K562 (cell line): ENCODE measurements at regions not wholly inside any gene's neighbourhood (a gene's known extent, or its start where the extent isn't known, plus 50 kb on each side); places are given as distances from the start of the nearest gene placed in this dataset.

Experiments used
- ATAC-seq: fragments of 200-7000 bp; cut with Tn5 transposase; 3 replicates; pipeline ENCODE4 v1.9.1; 2020; ENCODE audit warnings: moderate library complexity
- BruUV-seq: library from RNA; stranded (reverse); fragments of 400-500 nt; replicated peaks from 2 replicates; lab custom pipeline; 2021; lab: Mats Ljungman, UMichigan
- CTCF ChIA-PET: fragments of 300-600 bp; formaldehyde crosslinking; extraction: SDS; loops from one replicate; lab custom pipeline; 2021; ENCODE audit warnings: low intra/inter-chr PET ratio; lab: Yijun Ruan, JAX
- POLR2A ChIA-PET: fragments of 300-600, 350-650 bp; sonication (Branson Sonifier 250); formaldehyde crosslinking; extraction: SDS; loops from one replicate; lab custom pipeline; 2021; ENCODE audit warnings: antibody characterized with exemption, inconsistent platforms; lab: Yijun Ruan, JAX
- DNase-seq, 4 experiments: peaks; one replicate each; pipeline versions ENCODE4 v3.0.0 to v3.0.0-alpha.2; 2011 to 2018; ENCODE audit warnings: low spot score in 3 of 4, mixed read lengths in 3 of 4; ENCODE audit errors: extremely low read depth in 1 of 4
- FAIRE-seq: peaks from 2 replicates; lab custom pipeline; 2011; peaks lifted over from hg19 to GRCh38; lab: Jason Lieb, UNC
- H2AFZ ChIP-seq: 2 replicates; pipeline ENCODE4 v1.6.0; 2011; ENCODE audit warnings: low read depth, low read length, control low read depth, inconsistent platforms
- H3K27ac ChIP-seq: fragments of 200-600 bp; 3 replicates; pipeline ENCODE4 v1.8.0; 2011; ENCODE audit warnings: low read depth, mild to moderate bottlenecking, control low read depth, inconsistent platforms, low read length, moderate library complexity, mixed read lengths; ENCODE audit errors: extremely low read depth
- H3K27me3 ChIP-seq, 2 experiments: fragments of 300-600 bp in 1 of 2; 2 replicates in 1 of 2; 3 replicates in 1 of 2; pipeline versions ENCODE4 v1.6.0 to v1.8.0; 2011; ENCODE audit warnings: inconsistent platforms in 2 of 2, low read length in 2 of 2, mild to moderate bottlenecking in 1 of 2, mixed read lengths in 1 of 2, moderate library complexity in 1 of 2; ENCODE audit not compliant: control insufficient read depth in 2 of 2, insufficient read depth in 2 of 2
- H3K36me3 ChIP-seq: fragments of 300-600 bp; 3 replicates; pipeline ENCODE4 v1.8.0; 2011; ENCODE audit warnings: mild to moderate bottlenecking, low read length, inconsistent platforms; ENCODE audit not compliant: control insufficient read depth, insufficient read depth
- H3K4me1 ChIP-seq, 2 experiments: fragments of 200-600 bp in 1 of 2; replicated peaks in 1 of 2; 2 replicates in 1 of 2; 3 replicates in 1 of 2; pipeline versions ENCODE4 v1.5.1 to v1.8.0; 2011; ENCODE audit warnings: inconsistent platforms in 2 of 2, low read length in 2 of 2, mild to moderate bottlenecking in 1 of 2, mixed read lengths in 1 of 2, moderate library complexity in 1 of 2; ENCODE audit not compliant: control insufficient read depth in 2 of 2, insufficient read depth in 2 of 2
- H3K4me2 ChIP-seq: 2 replicates; pipeline ENCODE4 v1.6.1; 2011; ENCODE audit warnings: low read length, control low read depth, inconsistent platforms, mixed read lengths; ENCODE audit not compliant: insufficient read depth
- H3K4me3 ChIP-seq: fragments of 200-600 bp; sonication (generic), shearing (Covaris generic); 2 replicates; pipeline ENCODE4 v1.5.1; 2016; ENCODE audit warnings: control low read depth, inconsistent platforms
- H3K79me2 ChIP-seq: fragments of 200-600 bp; 3 replicates; pipeline ENCODE4 v1.8.0; 2011; ENCODE audit warnings: low read length, inconsistent platforms; ENCODE audit not compliant: control insufficient read depth, insufficient read depth
- H3K9ac ChIP-seq, 2 experiments: 2 replicates each; pipeline versions ENCODE4 v1.6.0 to v1.6.1; 2011; ENCODE audit warnings: low read depth in 2 of 2, low read length in 2 of 2, control low read depth in 1 of 2, inconsistent platforms in 1 of 2, mild to moderate bottlenecking in 1 of 2, mixed read lengths in 1 of 2; ENCODE audit not compliant: insufficient read depth in 1 of 2
- H3K9me1 ChIP-seq: one replicate; pipeline ENCODE4 v1.6.0; 2011; ENCODE audit warnings: inconsistent platforms, mild to moderate bottlenecking, low read length, moderate library complexity; ENCODE audit not compliant: control insufficient read depth, insufficient read depth
- H3K9me3 ChIP-seq: replicated peaks from 2 replicates; pipeline ENCODE4 v1.5.1; 2011; ENCODE audit warnings: low read depth, low read length, inconsistent platforms; ENCODE audit not compliant: control insufficient read depth, insufficient read depth
- H4K20me1 ChIP-seq: replicated peaks from 2 replicates; pipeline ENCODE4 v1.6.1; 2011; ENCODE audit warnings: low read length, inconsistent platforms, mixed read lengths; ENCODE audit not compliant: control insufficient read depth, insufficient read depth
- MTA3 ChIP-seq: fragments of 450-650 bp; formaldehyde crosslinking; IDR thresholded peaks from 2 replicates; pipeline ENCODE4 v1.6.1; 2017; ENCODE audit warnings: mild to moderate bottlenecking, borderline replicate concordance
- NCOA1 ChIP-seq: fragments of 450-650 bp; IDR thresholded peaks from 2 replicates; pipeline ENCODE4 v1.6.1; 2016; ENCODE audit warnings: low read depth
- RAD21 ChIP-seq, 2 experiments: fragments of 250-450 bp in 1 of 2; fragments of 450-650 bp in 1 of 2; sonication (Bioruptor Pico) in 1 of 2; formaldehyde crosslinking in 1 of 2; IDR thresholded peaks in 1 of 2; conservative IDR thresholded peaks in 1 of 2; 2 replicates each; pipeline versions ENCODE4 v1.4.0 to v1.8.0; 2020 to 2022; ENCODE audit warnings: mild to moderate bottlenecking in 2 of 2, moderate library complexity in 1 of 2
- SMC3 ChIP-seq: conservative IDR thresholded peaks from 2 replicates; pipeline ENCODE4 v1.6.1; 2011; ENCODE audit warnings: low read depth, low read length, improper control_type of control experiment; ENCODE audit not compliant: insufficient read depth
- ZNF717 ChIP-seq: fragments of 250-450 bp; sonication (Bioruptor Pico); IDR thresholded peaks from 2 replicates; pipeline ENCODE4 v1.5.0; 2021
- whole genome bisulfite sequencing: fragments of 100-300 bp; shearing (Covaris generic); methylation state at CpG from one replicate; pipeline ENCODE4 v1.1.6; 2016; ENCODE audit warnings: low coverage, mixed read lengths; ENCODE audit not compliant: insufficient coverage; ENCODE audit errors: missing lambda C conversion rate; 5-methylcytosine and 5-hydroxymethylcytosine counted together
- in situ Hi-C: fragments of 300-500 bp; cut with MboI; formaldehyde crosslinking; loops from 4 replicates; pipeline ENCODE4 v1.15.0; 2018; ENCODE audit warnings: inconsistent platforms, mixed read lengths
- intact Hi-C: fragments of 100-400 bp; cut with micrococcal nuclease; formaldehyde crosslinking; loops from 2 replicates; pipeline ENCODE4 v1.14.2; 2022
- TF ChIP-seq, protein P1 (sequence below): IDR thresholded peaks from 2 replicates; pipeline ENCODE4 v1.6.1; 2011; ENCODE audit warnings: borderline replicate concordance, low read depth, mild to moderate bottlenecking, moderate library complexity, low read length; ENCODE audit not compliant: insufficient read depth, poor library complexity, severe bottlenecking
- TF ChIP-seq, protein P2 (sequence below), 3 experiments: IDR thresholded peaks in 2 of 3; conservative IDR thresholded peaks in 1 of 3; 2 replicates each; pipeline ENCODE4 v1.5.1; 2011 to 2012; ENCODE audit warnings: low read length in 3 of 3, mild to moderate bottlenecking in 3 of 3, control low read depth in 2 of 3, improper control_type of control experiment in 1 of 3, inconsistent platforms in 1 of 3, low read depth in 1 of 3, mixed read lengths in 1 of 3, moderate library complexity in 1 of 3; ENCODE audit not compliant: insufficient read depth in 2 of 3

DNA sequence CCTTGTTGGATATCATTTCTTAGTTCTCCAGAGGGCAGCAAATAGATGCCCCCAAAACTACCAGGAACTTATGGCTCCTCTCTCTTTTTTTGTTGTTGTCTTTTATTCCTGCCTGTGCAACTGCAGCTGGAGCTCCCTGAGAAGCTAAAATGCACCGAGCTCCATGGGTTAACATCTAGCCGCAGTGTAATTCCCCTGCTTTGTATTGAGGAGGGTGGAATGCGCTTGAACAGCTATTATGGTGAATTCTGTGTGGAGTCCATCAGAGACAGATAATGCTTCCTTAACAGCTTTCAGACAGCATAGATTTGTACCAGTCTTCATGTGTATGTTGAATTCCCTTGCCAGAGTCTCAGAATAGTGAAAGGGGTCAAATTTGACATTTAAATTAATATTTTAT is 475.2 kb upstream of the FRG2C start (continued):
- TF ChIP-seq, protein P1, sequence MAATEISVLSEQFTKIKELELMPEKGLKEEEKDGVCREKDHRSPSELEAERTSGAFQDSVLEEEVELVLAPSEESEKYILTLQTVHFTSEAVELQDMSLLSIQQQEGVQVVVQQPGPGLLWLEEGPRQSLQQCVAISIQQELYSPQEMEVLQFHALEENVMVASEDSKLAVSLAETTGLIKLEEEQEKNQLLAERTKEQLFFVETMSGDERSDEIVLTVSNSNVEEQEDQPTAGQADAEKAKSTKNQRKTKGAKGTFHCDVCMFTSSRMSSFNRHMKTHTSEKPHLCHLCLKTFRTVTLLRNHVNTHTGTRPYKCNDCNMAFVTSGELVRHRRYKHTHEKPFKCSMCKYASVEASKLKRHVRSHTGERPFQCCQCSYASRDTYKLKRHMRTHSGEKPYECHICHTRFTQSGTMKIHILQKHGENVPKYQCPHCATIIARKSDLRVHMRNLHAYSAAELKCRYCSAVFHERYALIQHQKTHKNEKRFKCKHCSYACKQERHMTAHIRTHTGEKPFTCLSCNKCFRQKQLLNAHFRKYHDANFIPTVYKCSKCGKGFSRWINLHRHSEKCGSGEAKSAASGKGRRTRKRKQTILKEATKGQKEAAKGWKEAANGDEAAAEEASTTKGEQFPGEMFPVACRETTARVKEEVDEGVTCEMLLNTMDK, result no peak
- TF ChIP-seq ZNF717 (CRISPR knock-in tag), result no peak
- no peak for TF ChIP-seq NCOA1

DNA sequence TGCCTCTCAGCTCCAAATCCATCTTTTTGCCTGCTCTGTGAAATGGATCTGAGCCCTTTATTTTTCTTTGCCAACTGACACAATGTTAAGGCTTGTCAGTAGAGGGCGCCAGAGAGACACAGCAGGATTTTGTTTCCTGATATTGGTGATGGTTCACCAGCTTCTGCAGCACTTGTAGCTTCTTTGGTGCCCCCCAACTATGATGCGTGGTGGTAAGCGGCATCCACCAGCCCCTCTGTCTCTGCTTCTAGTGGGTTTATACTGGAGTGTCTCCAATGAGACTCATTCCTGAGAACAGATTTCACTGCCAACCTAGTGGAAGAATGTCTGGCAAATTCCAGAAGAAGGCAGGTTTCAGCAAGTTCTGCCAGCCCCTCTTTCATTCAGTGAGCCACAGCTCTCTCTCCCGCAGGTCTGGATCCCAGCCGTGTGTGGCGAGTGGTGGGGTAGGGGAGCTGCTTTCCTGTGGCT is 471.9 kb upstream of the FRG2C start:
- no peak overlapping the region for H3K9ac ChIP-seq
- ATAC-seq, result peak; percentile 41; the same call in 1 of the 3 replicates
- H3K27me3 ChIP-seq, result no peaks in the 10 kb centered on the region
- intact Hi-C loops, result no loop called here
- H2AFZ ChIP-seq, result no peak overlapping the region
- 0% methylated on average over 6 of the region's 6 CpGs for WGBS
- BruUV-seq, result no TSS peak
- TF ChIP-seq, protein P2, sequence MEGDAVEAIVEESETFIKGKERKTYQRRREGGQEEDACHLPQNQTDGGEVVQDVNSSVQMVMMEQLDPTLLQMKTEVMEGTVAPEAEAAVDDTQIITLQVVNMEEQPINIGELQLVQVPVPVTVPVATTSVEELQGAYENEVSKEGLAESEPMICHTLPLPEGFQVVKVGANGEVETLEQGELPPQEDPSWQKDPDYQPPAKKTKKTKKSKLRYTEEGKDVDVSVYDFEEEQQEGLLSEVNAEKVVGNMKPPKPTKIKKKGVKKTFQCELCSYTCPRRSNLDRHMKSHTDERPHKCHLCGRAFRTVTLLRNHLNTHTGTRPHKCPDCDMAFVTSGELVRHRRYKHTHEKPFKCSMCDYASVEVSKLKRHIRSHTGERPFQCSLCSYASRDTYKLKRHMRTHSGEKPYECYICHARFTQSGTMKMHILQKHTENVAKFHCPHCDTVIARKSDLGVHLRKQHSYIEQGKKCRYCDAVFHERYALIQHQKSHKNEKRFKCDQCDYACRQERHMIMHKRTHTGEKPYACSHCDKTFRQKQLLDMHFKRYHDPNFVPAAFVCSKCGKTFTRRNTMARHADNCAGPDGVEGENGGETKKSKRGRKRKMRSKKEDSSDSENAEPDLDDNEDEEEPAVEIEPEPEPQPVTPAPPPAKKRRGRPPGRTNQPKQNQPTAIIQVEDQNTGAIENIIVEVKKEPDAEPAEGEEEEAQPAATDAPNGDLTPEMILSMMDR (IDR thresholded peaks at IDR 0.05 in 2 of 3, conservative IDR thresholded peaks at IDR 0.05 in 1 of 3; ENCODE audit: insufficient read depth in 2 of 3, low read depth in 1 of 3, low read length in 3 of 3), result peak; percentile 65 to 71 (median 67)
- no peak for TF ChIP-seq MTA3
- peak; percentile 16 to 47; a peak in 2 of 4 replicates for TF ChIP-seq RAD21 (CRISPR knock-in tag; conservative IDR thresholded peaks at IDR 0.05 in 1 of 2, IDR thresholded peaks at IDR 0.05 in 1 of 2)
- TF ChIP-seq SMC3, result peak; percentile 33; the same call in 1 of the 2 replicates
- H3K4me2 ChIP-seq, result no peak overlapping the region
- no peak overlapping the region for H3K27ac ChIP-seq
- FAIRE-seq, result peak; percentile 69
- ChIA-PET POLR2A (no interaction called here), CTCF (no interaction called here)
- H3K9me3 ChIP-seq, result no peaks in the 10 kb centered on the region
- no peaks in the 10 kb centered on the region for H3K4me1 ChIP-seq
- peak; percentile 18 to 56 (median 26) for DNase-seq
- H3K9me1 ChIP-seq, result no peaks in the 10 kb centered on the region
- no peaks in the 10 kb centered on the region for H3K79me2 ChIP-seq
- H3K4me3 ChIP-seq, result no peak overlapping the region
- no peaks in the 10 kb centered on the region for H3K36me3 ChIP-seq
- H4K20me1 ChIP-seq, result no peaks in the 10 kb centered on the region
- in situ Hi-C loops, result no loop called here
